ENCODE measurements at regions not wholly inside any gene's neighbourhood (a gene's known extent, or its start where the extent isn't known, plus 50 kb on each side); places are given as distances from the start of the nearest gene placed in this dataset.

DNA sequence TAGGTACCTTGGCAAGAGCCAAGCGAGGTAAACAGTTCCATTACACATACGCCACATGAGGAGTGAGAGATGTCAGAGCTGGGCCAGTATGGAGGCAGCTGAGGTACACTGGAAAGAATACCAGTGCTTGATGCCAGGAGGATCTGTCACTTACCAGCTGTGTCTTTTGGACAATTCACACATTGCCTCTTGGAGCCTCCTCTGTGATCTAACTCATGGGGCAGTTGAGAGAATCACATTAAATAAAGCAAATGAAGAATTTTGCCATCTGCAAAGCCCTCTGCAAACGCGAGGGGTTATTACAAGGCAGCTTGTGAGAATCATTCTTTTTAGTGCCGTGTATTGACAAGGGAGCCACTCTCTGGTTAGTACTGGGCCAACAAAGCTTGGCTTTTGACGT is 429.7 kb upstream of the KLF4 start:
- 92% methylated on average over 6 of the region's 6 CpGs for WGBS, 2 experiments
- H3K9me3 ChIP-seq (ENCODE audit: control insufficient read depth, low read length): no peaks in the 10 kb centered on the region
- no peaks in the 10 kb centered on the region for H3K36me3 ChIP-seq (ENCODE audit: control insufficient read depth, insufficient read depth, low read length)
- no peaks in the 10 kb centered on the region for H3K27me3 ChIP-seq (ENCODE audit: control insufficient read depth, insufficient read depth, low read length, poor library complexity, severe bottlenecking)
- no peaks in the 10 kb centered on the region for H3K4me1 ChIP-seq (ENCODE audit: control insufficient read depth, insufficient read depth, low read length)
- no peak overlapping the region for H3K4me3 ChIP-seq (ENCODE audit: insufficient read depth, low read depth, low read length)
- no peak overlapping the region for H3K27ac ChIP-seq (ENCODE audit: insufficient read depth, low read depth, low read length, poor library complexity, severe bottlenecking)

DNA sequence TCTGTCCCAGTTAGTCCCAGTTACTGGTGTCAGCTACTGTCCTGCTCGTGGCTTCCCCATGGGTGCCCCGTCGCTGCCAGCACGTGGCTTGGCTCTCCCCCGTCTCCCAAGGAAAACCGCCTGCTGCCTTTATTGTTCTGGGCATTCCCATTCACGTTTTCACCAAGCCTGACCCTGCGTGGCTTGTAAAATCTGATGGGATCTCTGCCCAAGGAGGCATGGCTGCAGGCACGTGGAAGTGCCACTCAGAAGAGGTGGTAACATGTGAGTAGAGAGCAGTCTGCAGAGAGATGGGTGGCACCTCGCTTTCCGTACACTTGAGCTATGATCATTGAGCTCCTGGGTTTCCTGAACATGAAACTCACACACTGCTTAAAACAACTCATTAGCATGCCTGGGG is 429.2 kb upstream of the KLF4 start:
- Histone ChIP-seq H3K36me3 (ENCODE audit: control insufficient read depth, insufficient read depth, low read length) (no peaks in the 10 kb centered on the region), H3K9me3 (ENCODE audit: control insufficient read depth, low read length) (no peaks in the 10 kb centered on the region), H3K27ac (ENCODE audit: insufficient read depth, low read depth, low read length, poor library complexity, severe bottlenecking) (no peak overlapping the region), H3K27me3 (ENCODE audit: control insufficient read depth, insufficient read depth, low read length, poor library complexity, severe bottlenecking) (no peaks in the 10 kb centered on the region), H3K4me1 (ENCODE audit: control insufficient read depth, insufficient read depth, low read length) (no peaks in the 10 kb centered on the region), H3K4me3 (ENCODE audit: insufficient read depth, low read depth, low read length) (no peak overlapping the region)
- WGBS, 2 experiments: 83 to 92% methylated on average over 10 to 11 of the region's 11 CpGs

DNA sequence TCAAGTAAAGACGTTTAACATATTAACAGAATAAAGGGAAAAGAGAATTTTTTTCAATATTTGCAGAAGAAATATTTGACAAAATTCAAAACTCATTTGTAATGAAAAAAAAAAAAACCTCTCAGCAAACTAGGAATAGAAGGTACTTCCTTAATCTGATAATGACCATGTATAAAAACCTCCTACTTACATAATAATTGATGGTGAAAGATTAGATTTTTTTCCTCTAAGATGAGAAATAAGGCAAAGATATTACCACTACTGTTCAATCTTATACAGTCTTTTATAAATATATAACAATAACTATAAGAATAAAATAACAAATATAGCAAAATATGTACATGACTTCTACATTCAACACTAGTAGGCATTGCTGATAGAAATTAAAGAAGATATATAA is 424.6 kb upstream of the KLF4 start:
- no CpG with 5 or more reads among the region's 1 CpG for WGBS, 2 experiments
- H3K9me3 ChIP-seq (ENCODE audit: control insufficient read depth, low read length): no peaks in the 10 kb centered on the region
- no peaks in the 10 kb centered on the region for H3K36me3 ChIP-seq (ENCODE audit: control insufficient read depth, insufficient read depth, low read length)
- H3K27ac ChIP-seq (ENCODE audit: insufficient read depth, low read depth, low read length, poor library complexity, severe bottlenecking): no peak overlapping the region
- H3K27me3 ChIP-seq (ENCODE audit: control insufficient read depth, insufficient read depth, low read length, poor library complexity, severe bottlenecking): no peaks in the 10 kb centered on the region
- H3K4me3 ChIP-seq (ENCODE audit: insufficient read depth, low read depth, low read length): no peak overlapping the region
- no peaks in the 10 kb centered on the region for H3K4me1 ChIP-seq (ENCODE audit: control insufficient read depth, insufficient read depth, low read length)

DNA sequence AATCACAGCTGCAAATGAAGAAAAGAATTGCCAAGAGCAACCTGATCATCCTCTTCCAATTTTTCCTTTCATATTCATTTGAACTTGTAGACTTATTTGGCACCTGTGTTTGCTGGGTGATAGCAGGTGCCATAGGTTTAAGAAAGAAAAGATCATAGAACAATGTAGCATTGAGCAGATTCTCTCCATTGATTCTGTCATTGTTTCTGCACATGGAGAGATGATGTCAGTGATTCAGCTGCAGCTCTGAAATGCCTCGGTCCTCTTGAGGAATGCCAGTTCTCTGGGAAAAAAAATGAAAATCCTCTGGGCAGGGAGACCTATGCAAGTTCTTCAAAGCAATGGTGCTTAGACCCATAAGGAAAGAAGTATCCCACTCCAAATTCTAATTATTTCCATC is 418.1 kb upstream of the KLF4 start:
- Histone ChIP-seq H3K27me3 (ENCODE audit: control insufficient read depth, insufficient read depth, low read length, poor library complexity, severe bottlenecking) (no peaks in the 10 kb centered on the region), H3K4me3 (ENCODE audit: insufficient read depth, low read depth, low read length) (no peak overlapping the region), H3K36me3 (ENCODE audit: control insufficient read depth, insufficient read depth, low read length) (no peaks in the 10 kb centered on the region), H3K4me1 (ENCODE audit: control insufficient read depth, insufficient read depth, low read length) (no peaks in the 10 kb centered on the region), H3K9me3 (ENCODE audit: control insufficient read depth, low read length) (no peaks in the 10 kb centered on the region), H3K27ac (ENCODE audit: insufficient read depth, low read depth, low read length, poor library complexity, severe bottlenecking) (no peak overlapping the region)
- WGBS, 2 experiments: 76 to 83% methylated on average over 1 of the region's 1 CpG

DNA sequence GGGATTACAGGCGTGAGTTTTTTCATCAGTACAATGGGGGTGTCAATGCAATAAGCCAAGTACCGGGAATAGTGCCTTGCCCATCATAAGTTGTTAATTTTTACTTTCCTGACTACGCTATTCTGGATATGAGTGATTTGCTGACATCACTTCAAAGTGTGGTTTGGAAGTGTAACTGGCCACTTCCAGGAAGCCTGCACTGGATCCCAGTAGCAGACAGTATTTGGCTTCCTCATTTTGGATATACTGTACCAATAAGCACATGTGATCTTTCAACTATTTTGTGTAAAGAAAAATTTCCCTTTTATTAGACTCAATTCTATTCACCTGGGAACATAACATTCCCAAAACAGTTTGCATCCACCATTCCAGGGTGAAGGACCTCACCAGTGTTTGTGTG is 417.7 kb upstream of the KLF4 start:
- no peaks in the 10 kb centered on the region for H3K4me1 ChIP-seq (ENCODE audit: control insufficient read depth, insufficient read depth, low read length)
- no peaks in the 10 kb centered on the region for H3K9me3 ChIP-seq (ENCODE audit: control insufficient read depth, low read length)
- H3K4me3 ChIP-seq (ENCODE audit: insufficient read depth, low read depth, low read length): no peak overlapping the region
- no peaks in the 10 kb centered on the region for H3K36me3 ChIP-seq (ENCODE audit: control insufficient read depth, insufficient read depth, low read length)
- no peak overlapping the region for H3K27ac ChIP-seq (ENCODE audit: insufficient read depth, low read depth, low read length, poor library complexity, severe bottlenecking)
- H3K27me3 ChIP-seq (ENCODE audit: control insufficient read depth, insufficient read depth, low read length, poor library complexity, severe bottlenecking): no peaks in the 10 kb centered on the region
- 95 to 98% methylated on average over 3 of the region's 3 CpGs for WGBS, 2 experiments

DNA sequence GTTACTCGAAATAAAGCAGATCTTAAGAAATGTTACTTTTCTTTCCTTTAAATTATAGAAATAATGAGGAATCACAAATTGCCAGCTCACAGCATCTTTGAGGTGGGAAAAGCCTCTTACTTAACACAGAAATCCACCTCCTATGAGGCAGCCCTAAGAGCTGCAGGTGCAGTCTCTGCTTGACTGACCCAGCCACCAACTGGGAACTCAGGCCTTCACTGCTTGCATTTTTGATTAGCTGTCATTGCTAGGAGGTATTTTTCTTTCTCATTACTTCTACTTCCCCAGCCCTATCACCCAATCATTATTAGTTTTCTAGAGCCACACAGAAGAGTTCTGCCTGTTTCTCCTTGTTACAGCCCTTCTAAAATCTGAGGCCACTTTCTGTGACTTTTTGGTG is 416.5 kb upstream of the KLF4 start:
- Histone ChIP-seq H3K27ac (ENCODE audit: insufficient read depth, low read depth, low read length, poor library complexity, severe bottlenecking) (no peak overlapping the region), H3K27me3 (ENCODE audit: control insufficient read depth, insufficient read depth, low read length, poor library complexity, severe bottlenecking) (no peaks in the 10 kb centered on the region), H3K9me3 (ENCODE audit: control insufficient read depth, low read length) (no peaks in the 10 kb centered on the region), H3K4me1 (ENCODE audit: control insufficient read depth, insufficient read depth, low read length) (no peaks in the 10 kb centered on the region), H3K4me3 (ENCODE audit: insufficient read depth, low read depth, low read length) (no peak overlapping the region), H3K36me3 (ENCODE audit: control insufficient read depth, insufficient read depth, low read length) (no peaks in the 10 kb centered on the region)
- 100% methylated on average over 1 of the region's 1 CpG; no CpG with 5 or more reads in 1 of the 2 experiments for WGBS, 2 experiments

DNA sequence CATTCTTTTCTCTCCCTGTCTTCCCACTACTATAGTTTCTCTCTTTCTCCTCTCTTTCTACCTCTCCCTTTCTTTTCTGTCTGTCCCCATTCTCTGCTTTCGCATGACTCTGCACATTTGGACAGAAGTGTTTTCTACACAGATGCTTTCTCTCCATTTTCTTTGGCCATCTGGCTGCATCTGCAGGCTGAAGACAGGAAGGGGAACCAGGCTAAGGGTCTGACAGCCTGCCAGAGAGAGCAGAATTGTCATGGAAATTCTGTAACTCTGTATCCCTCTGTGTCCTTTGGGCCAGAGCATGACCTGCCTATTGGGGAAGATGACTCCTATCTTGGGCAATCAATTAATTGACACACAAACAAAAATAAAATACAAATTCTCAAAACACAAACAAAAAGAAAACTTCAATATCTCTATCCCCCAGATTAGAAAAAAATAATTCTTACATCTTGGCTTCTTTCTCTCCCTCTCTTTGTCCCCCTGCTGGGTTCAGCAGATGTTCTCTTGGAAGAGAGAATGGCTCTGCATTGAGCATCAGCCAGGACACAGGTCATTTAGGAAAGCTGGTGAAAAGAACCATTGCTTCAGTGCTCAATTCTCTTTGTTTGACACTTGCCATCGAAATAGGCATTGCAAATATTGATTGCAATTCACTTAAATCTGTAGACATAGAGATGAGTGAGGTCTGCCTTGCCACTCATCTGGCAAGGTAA is 415.9 kb upstream of the KLF4 start:
- Histone ChIP-seq H3K4me1 (ENCODE audit: control insufficient read depth, insufficient read depth, low read length) (no peaks in the 10 kb centered on the region), H3K4me3 (ENCODE audit: insufficient read depth, low read depth, low read length) (no peak overlapping the region), H3K27ac (ENCODE audit: insufficient read depth, low read depth, low read length, poor library complexity, severe bottlenecking) (no peak overlapping the region), H3K9me3 (ENCODE audit: control insufficient read depth, low read length) (no peaks in the 10 kb centered on the region), H3K36me3 (ENCODE audit: control insufficient read depth, insufficient read depth, low read length) (no peaks in the 10 kb centered on the region), H3K27me3 (ENCODE audit: control insufficient read depth, insufficient read depth, low read length, poor library complexity, severe bottlenecking) (no peaks in the 10 kb centered on the region)
- 90% methylated on average over 2 of the region's 2 CpGs for WGBS, 2 experiments

DNA sequence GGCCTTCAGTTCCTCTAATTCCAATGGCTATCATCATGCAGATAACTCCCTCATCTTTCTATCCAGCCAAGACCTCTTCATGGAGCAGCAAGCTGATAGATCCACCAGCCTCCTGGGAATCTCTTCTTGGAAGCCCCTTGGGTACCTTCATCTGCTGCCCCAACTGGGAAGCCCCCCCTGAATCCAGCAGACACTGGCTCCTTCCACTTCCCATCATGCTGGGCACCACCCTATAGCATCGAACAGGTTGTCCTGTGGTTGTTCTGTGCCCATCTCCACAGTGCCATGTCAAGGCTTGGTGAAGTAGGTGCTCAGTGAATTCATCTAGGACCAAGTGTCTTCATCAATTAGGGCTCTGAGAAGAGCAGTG is 410.4 kb upstream of the KLF4 start:
- 92 to 97% methylated on average over 1 of the region's 1 CpG for WGBS, 2 experiments
- Histone ChIP-seq H3K27ac (ENCODE audit: insufficient read depth, low read depth, low read length, poor library complexity, severe bottlenecking) (no peak overlapping the region), H3K9me3 (ENCODE audit: control insufficient read depth, low read length) (no peaks in the 10 kb centered on the region)

DNA sequence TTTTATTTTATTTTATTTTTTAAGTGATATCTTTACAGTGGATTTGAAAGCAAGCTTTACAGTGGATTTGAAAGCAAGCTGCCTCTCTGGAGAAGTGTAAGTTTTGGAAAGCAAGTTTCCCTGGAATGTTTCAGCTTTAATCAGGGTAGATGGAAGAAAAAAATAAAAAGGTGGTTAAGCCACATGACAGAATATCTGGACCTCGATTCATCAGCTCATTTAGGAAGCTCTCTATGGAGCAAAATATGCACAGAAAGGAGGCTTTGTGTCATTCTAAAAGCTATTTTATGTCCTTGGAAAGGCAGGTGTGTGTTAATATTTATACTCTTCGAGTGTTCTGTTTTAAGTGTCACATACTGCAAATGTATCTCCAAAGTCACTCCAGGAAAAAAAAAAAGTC is 409.2 kb upstream of the KLF4 start:
- no peaks in the 10 kb centered on the region for H3K9me3 ChIP-seq (ENCODE audit: control insufficient read depth, low read length)
- H3K27me3 ChIP-seq (ENCODE audit: control insufficient read depth, insufficient read depth, low read length, poor library complexity, severe bottlenecking): no peaks in the 10 kb centered on the region
- peaks cover 6% of the 10 kb centered on the region for H3K4me1 ChIP-seq (ENCODE audit: control insufficient read depth, insufficient read depth, low read length)
- no peak overlapping the region for H3K27ac ChIP-seq (ENCODE audit: insufficient read depth, low read depth, low read length, poor library complexity, severe bottlenecking)
- no peaks in the 10 kb centered on the region for H3K36me3 ChIP-seq (ENCODE audit: control insufficient read depth, insufficient read depth, low read length)
- H3K4me3 ChIP-seq (ENCODE audit: insufficient read depth, low read depth, low read length): no peak overlapping the region
- 87 to 91% methylated on average over 1 to 2 of the region's 2 CpGs for WGBS, 2 experiments

More for the DNA sequence above, 410.4 kb upstream of the KLF4 start:
- no peak overlapping the region for H3K4me3 ChIP-seq (ENCODE audit: insufficient read depth, low read depth, low read length)
- no peaks in the 10 kb centered on the region for H3K27me3 ChIP-seq (ENCODE audit: control insufficient read depth, insufficient read depth, low read length, poor library complexity, severe bottlenecking)
- H3K4me1 ChIP-seq (ENCODE audit: control insufficient read depth, insufficient read depth, low read length): peaks cover 6% of the 10 kb centered on the region
- no peaks in the 10 kb centered on the region for H3K36me3 ChIP-seq (ENCODE audit: control insufficient read depth, insufficient read depth, low read length)

DNA sequence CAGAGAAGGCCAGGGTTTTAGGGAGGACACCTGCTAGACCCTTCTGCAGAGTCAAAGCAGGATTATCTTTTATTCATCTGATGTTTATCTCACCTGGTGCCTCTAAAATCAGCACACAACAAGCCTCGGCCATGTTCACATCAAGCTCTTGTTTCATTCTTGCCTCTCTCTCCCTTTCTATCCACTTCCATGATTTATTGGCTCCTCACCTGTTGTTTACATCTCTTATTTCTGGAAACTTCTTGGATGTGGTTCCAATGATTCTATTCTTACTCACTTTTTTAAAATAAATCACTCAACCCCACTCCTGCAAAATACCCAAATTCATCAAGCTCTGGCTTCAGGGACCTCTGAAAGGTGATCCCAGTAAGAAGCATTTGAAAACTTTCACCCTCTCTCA is 407.0 kb upstream of the KLF4 start:
- Histone ChIP-seq H3K36me3 (ENCODE audit: control insufficient read depth, insufficient read depth, low read length) (no peaks in the 10 kb centered on the region), H3K4me3 (ENCODE audit: insufficient read depth, low read depth, low read length) (no peak overlapping the region), H3K27me3 (ENCODE audit: control insufficient read depth, insufficient read depth, low read length, poor library complexity, severe bottlenecking) (no peaks in the 10 kb centered on the region), H3K27ac (ENCODE audit: insufficient read depth, low read depth, low read length, poor library complexity, severe bottlenecking) (no peak overlapping the region), H3K4me1 (ENCODE audit: control insufficient read depth, insufficient read depth, low read length) (peaks cover 6% of the 10 kb centered on the region), H3K9me3 (ENCODE audit: control insufficient read depth, low read length) (no peaks in the 10 kb centered on the region)
- WGBS, 2 experiments: 93 to 97% methylated on average over 1 of the region's 1 CpG
